ENCODE measurements at regions not wholly inside any gene's neighbourhood (a gene's known extent, or its start where the extent isn't known, plus 50 kb on each side); places are given as distances from the start of the nearest gene placed in this dataset.

DNA sequence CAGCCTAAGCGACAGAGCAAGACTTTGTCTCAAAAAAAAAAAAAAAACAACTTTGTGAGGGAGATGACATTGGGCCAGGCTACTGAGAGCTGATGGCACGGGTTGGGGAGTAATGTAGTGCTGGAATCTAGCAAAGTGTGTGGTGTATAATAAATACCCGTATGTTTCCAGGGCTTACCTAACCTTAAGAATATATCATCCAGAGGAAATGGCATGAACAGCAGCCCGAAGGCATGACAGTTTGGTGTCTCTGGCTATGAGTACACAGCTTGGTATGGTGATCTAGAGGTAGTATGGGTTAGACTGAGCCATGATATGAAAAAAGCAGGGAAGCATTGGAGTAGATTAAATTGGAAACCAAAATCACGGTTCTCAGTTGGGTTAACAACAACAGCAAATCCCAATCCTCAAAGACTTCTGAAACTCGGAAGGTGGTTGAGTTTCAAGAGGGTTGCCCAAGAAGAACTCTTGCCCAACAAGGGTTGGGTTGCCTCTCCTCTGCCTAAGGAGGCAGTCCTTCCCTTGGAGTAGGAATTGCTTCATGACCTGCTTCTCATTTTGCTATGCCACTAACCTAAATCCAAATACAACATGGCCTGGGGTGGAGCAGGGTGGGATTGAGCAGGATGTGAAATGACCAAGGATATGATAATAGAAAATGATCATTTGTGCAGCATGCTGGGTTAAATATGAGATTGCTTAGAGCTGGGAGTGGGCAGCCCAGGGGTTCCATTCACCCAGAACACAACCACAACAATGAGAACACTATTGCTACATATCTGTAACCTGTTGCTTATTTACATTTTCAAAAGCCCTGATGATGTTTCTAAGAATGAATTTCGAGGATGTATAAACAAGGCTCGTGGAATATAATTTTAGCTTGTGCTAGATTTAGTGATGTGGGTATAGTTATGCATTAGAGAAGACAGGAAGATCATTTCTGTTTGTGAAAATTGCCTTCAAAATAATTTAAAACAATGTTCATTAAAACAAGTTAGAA lies 64.6 kb upstream of the ZFR start:
- ATAC-seq (no peak), DNase-seq (no peak)
- ChIA-PET CTCF (interaction anchor here (1.0 to 4.8 kb wide), 3 partner anchors 19 to 81 kb away, joined by 3 to 35 read pairs (median 8); no protein-coding TSS in a partner anchor), POLR2A (no interaction called here)
- no peaks in the 10 kb centered on the region for H3K36me3 Mint-ChIP-seq (ENCODE audit: low read depth)
- no peak overlapping the region for H3K4me3 Mint-ChIP-seq
- H3K9me3 Mint-ChIP-seq: no peaks in the 10 kb centered on the region
- intact Hi-C loops (cut with micrococcal nuclease): no loop called here
- H3K4me1 Mint-ChIP-seq (ENCODE audit: low read depth): peaks cover 8% of the 10 kb centered on the region
- H3K27me3 Mint-ChIP-seq: peaks cover 5% of the 10 kb centered on the region
- no peak for TF ChIP-seq CTCF (IDR thresholded peaks at IDR 0.05)
- H3K27ac Mint-ChIP-seq: no peak overlapping the region

- Mint-ChIP-seq H3K27me3 (peaks cover 6% of the 10 kb centered on the region), H3K9me3 (no peaks in the 10 kb centered on the region), H3K36me3 (ENCODE audit: low read depth) (no peaks in the 10 kb centered on the region), H3K4me3 (no peak overlapping the region), H3K27ac (no peak overlapping the region), H3K4me1 (ENCODE audit: low read depth) (peaks cover 8% of the 10 kb centered on the region)
- CTCF ChIA-PET: interaction anchor here (0.9 to 4.8 kb wide), 2 partner anchors 19 to 82 kb away, joined by 3 to 35 read pairs; no protein-coding TSS in a partner anchor
- intact Hi-C loops (cut with micrococcal nuclease): no loop called here
- ATAC-seq: no peak
- no peak for TF ChIP-seq CTCF (IDR thresholded peaks at IDR 0.05)
- no peak for DNase-seq
- POLR2A ChIA-PET: interaction anchor here (1.2 kb wide), 1 partner anchor 77 kb away, joined by 3 read pairs; the partner anchor contains the start of gene SUB1
These were observed 63.3 kb upstream of the ZFR start for GRCh38 chr5:32507738-32508434.

DNA sequence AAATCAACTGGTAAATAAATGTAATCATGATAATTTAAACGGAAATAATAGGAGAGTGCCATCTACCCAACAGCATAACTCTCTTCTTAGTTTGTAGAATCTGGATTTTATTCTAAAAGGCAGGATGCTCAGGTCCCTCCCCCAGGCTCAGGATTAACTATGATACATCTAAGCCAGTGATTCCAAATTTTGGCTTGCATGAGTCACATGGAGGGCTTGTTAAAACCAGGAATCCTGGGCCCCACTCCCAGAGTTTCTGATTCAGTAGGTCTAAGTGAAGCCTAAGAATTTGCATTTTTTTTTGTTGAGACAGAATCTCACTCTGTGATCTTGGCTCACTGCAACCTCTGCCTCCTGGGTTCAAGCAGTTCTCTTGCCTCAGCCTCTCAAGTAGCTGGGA lies 62.3 kb upstream of the ZFR start:
- intact Hi-C loops (cut with micrococcal nuclease): no loop called here
- no peak for ATAC-seq
- Mint-ChIP-seq H3K4me3 (no peak overlapping the region), H3K36me3 (ENCODE audit: low read depth) (no peaks in the 10 kb centered on the region), H3K27ac (no peak overlapping the region), H3K4me1 (ENCODE audit: low read depth) (peaks cover 8% of the 10 kb centered on the region), H3K27me3 (peaks cover 6% of the 10 kb centered on the region), H3K9me3 (no peaks in the 10 kb centered on the region)
- POLR2A ChIA-PET: no interaction called here
- no peak for DNase-seq
- no peak for TF ChIP-seq CTCF (IDR thresholded peaks at IDR 0.05)
- CTCF ChIA-PET: interaction anchor here (0.9 to 4.8 kb wide), 3 partner anchors 17 to 83 kb away, joined by 3 to 35 read pairs (median 26); no protein-coding TSS in a partner anchor

DNA sequence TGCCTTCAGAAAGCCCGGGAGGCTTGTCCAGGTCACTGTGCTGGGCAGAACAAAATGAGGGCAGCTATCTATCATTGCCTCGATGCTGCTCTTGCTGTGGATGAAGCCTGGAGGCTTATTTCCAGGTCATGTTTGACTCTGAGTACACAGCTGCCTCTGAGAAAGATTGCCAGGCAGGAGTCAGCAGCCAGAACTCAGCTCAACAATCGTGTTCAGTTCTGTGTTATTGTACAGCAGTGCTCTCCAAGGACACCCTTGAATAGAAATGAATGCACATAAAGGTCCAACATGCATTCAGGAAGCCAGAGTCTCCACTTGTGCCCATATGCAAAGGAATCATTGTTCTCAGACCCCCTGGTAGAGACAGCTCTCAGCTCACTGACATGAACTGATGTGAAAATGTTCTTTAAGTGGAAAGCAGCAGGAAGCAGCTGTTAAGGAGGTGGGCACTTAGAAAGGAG lies 61.7 kb upstream of the ZFR start:
- ChIA-PET CTCF (interaction anchor here (1.2 to 4.8 kb wide), 3 partner anchors 16 to 83 kb away, joined by 3 to 35 read pairs (median 26); no protein-coding TSS in a partner anchor), POLR2A (interaction anchor here (1.3 kb wide), 1 partner anchor 31 kb away, joined by 4 read pairs; no protein-coding TSS in a partner anchor)
- Mint-ChIP-seq H3K27ac (no peak overlapping the region), H3K9me3 (no peaks in the 10 kb centered on the region), H3K4me3 (no peak overlapping the region), H3K36me3 (ENCODE audit: low read depth) (no peaks in the 10 kb centered on the region), H3K27me3 (peaks cover 8% of the 10 kb centered on the region), H3K4me1 (ENCODE audit: low read depth) (peaks cover 8% of the 10 kb centered on the region)
- no peak for TF ChIP-seq CTCF (IDR thresholded peaks at IDR 0.05)
- DNase-seq (no peak), ATAC-seq (no peak)
- intact Hi-C loops (cut with micrococcal nuclease): no loop called here
